Upper lobe of left lung (tissue), 6 donors: ENCODE measurements at regions not wholly inside any gene's neighbourhood (a gene's known extent, or its start where the extent isn't known, plus 50 kb on each side); places are given as distances from the start of the nearest gene placed in this dataset.

Experiments
- ATAC-seq, 2 donors: fragments of 200-7000 bp; cut with Tn5 transposase; one replicate each; pipeline ENCODE4 v1.9.1; 2022; ENCODE audit warnings: mild to moderate bottlenecking in 2 of 2, moderate library complexity in 2 of 2; ENCODE audit not compliant: low FRiP score in 2 of 2
- DNase-seq, 2 donors: peaks; one replicate each; pipeline ENCODE4 v3.0.0-alpha.2; 2019 to 2020
- H3K27ac ChIP-seq, 4 donors: fragments of 200-600 bp; sonication (generic); one replicate each; pipeline ENCODE4 v1.5.1; 2016 to 2019
- H3K27me3 ChIP-seq, 4 donors: fragments of 200-600 bp; sonication (generic); one replicate each; pipeline ENCODE4 v1.5.1; 2017 to 2019
- H3K36me3 ChIP-seq, 4 donors: fragments of 200-600 bp; sonication (generic); one replicate each; pipeline ENCODE4 v1.5.1; 2016 to 2019
- H3K4me1 ChIP-seq, 4 donors: fragments of 200-600 bp; sonication (generic); one replicate each; pipeline ENCODE4 v1.5.1; 2018 to 2019
- H3K4me3 ChIP-seq, 4 donors: fragments of 200-600 bp; sonication (generic); one replicate each; pipeline ENCODE4 v1.5.1; 2017 to 2019; ENCODE audit warnings: mild to moderate bottlenecking in 2 of 4, moderate library complexity in 1 of 4
- H3K9me3 ChIP-seq, 4 donors: fragments of 200-600 bp; sonication (generic); one replicate each; pipeline ENCODE4 v1.5.1; 2018 to 2019
- CTCF ChIP-seq, 6 experiments: fragments of 450-650 bp in 4 of 6; fragments of 200-600 bp in 2 of 6; sonication (generic) in 2 of 6; IDR thresholded peaks; one replicate each; pipeline ENCODE4 v1.5.1; 2016 to 2019; ENCODE audit warnings: antibody characterized with exemption in 6 of 6
- EP300 ChIP-seq, 4 donors: sonication (generic); formaldehyde crosslinking; IDR thresholded peaks; one replicate each; pipeline ENCODE4 v1.5.1; 2017; ENCODE audit warnings: antibody characterized with exemption in 4 of 4, control low read depth in 2 of 4
- POLR2A ChIP-seq, 4 donors: fragments of 450-650 bp; IDR thresholded peaks; one replicate each; pipeline ENCODE4 v1.5.1; 2016 to 2017; ENCODE audit warnings: antibody characterized with exemption in 4 of 4, mild to moderate bottlenecking in 2 of 4
- POLR2AphosphoS5 ChIP-seq, 2 donors: sonication (generic); formaldehyde crosslinking; IDR thresholded peaks; one replicate each; pipeline ENCODE4 v1.5.1; 2017; ENCODE audit warnings: antibody characterized with exemption in 2 of 2
- WGBS, 2 donors: methylation state at CpG; one replicate each; pipeline ENCODE4 v1.1.5; 2017 to 2018; 5-methylcytosine and 5-hydroxymethylcytosine counted together
- donor health status: DM: no; HTN: no; CAD: no; lungs with moderate emphysema.
- donor health status: DM: no; HTN: yes; CAD: no; lungs with severe emphysema.

GRCh38 chr12:33310471-33310870 is 129.1 kb downstream of the SYT10 start:
- no peak for TF ChIP-seq EP300 (IDR thresholded peaks at IDR 0.05)
- H3K36me3 ChIP-seq = no peaks in the 10 kb centered on the region
- H3K4me3 ChIP-seq = no peak overlapping the region
- H3K27me3 ChIP-seq = no peaks in the 10 kb centered on the region
- 93 to 100% methylated on average over 1 to 4 of the region's 4 CpGs for WGBS, 2 donors
- H3K9me3 ChIP-seq = no peaks in the 10 kb centered on the region
- H3K27ac ChIP-seq = no peak overlapping the region
- DNase-seq (peak in 1 of 2 donors; percentile 17), ATAC-seq (peak in 1 of 2 donors; percentile 71)
- H3K4me1 ChIP-seq = no peaks in the 10 kb centered on the region

- Histone ChIP-seq H3K4me3 (no peak overlapping the region), H3K36me3 (no peaks in the 10 kb centered on the region), H3K27ac (no peak overlapping the region), H3K9me3 (no peaks in the 10 kb centered on the region), H3K27me3 (no peaks in the 10 kb centered on the region), H3K4me1 (no peaks in the 10 kb centered on the region)
- WGBS, 2 donors = 71 to 81% methylated on average over 2 of the region's 2 CpGs
- no peak for ATAC-seq
- no peak for DNase-seq
- TF ChIP-seq CTCF (IDR thresholded peaks at IDR 0.05) (no peak), POLR2A (IDR thresholded peaks at IDR 0.05) (no peak), POLR2AphosphoS5 (IDR thresholded peaks at IDR 0.05) (no peak), EP300 (IDR thresholded peaks at IDR 0.05) (no peak)
Measured at GRCh38 chr12:33304176-33304575, 135.4 kb downstream of the SYT10 start.

DNA sequence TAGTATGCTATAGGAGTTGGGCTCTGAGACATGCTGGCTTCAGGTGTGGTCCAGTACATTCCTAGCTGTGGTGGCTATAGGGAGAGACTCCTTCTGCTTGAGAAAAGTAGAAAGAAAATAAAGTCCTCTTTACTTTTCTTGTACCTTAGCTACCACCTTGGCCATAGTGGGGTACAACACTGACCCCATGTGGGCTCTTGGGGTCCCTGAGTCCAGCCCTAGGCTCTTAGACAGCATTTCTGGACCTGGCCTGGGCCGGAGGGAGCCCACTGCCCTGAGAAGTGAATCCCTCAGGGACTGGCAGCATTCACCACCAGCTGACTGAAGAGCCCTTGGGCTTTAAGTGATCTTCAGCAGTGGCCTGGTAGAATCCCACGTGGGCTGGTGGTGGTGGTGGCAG is 143.1 kb downstream of the SYT10 start:
- no peak for TF ChIP-seq POLR2AphosphoS5 (IDR thresholded peaks at IDR 0.05)
- TF ChIP-seq POLR2A (IDR thresholded peaks at IDR 0.05) = no peak
- TF ChIP-seq CTCF (IDR thresholded peaks at IDR 0.05) = no peak
- TF ChIP-seq EP300 (IDR thresholded peaks at IDR 0.05) = no peak
- ATAC-seq (no peak), DNase-seq (no peak)
- WGBS, 2 donors = 33 to 41% methylated on average over 1 to 2 of the region's 2 CpGs
- no peaks in the 10 kb centered on the region for H3K4me1 ChIP-seq
- no peak overlapping the region for H3K27ac ChIP-seq
- H3K4me3 ChIP-seq = no peak overlapping the region
- no peaks in the 10 kb centered on the region for H3K27me3 ChIP-seq
- peaks cover 0 to 4% (median 0%) of the 10 kb centered on the region in 4 donors for H3K9me3 ChIP-seq
- H3K36me3 ChIP-seq = no peaks in the 10 kb centered on the region

- 53 to 54% methylated on average over 3 of the region's 3 CpGs for WGBS, 2 donors
- H3K4me1 ChIP-seq = no peaks in the 10 kb centered on the region
- H3K36me3 ChIP-seq = no peaks in the 10 kb centered on the region
- no peak overlapping the region for H3K4me3 ChIP-seq
- DNase-seq (no peak), ATAC-seq (no peak)
- no peaks in the 10 kb centered on the region for H3K9me3 ChIP-seq
- no peak overlapping the region for H3K27ac ChIP-seq
- TF ChIP-seq POLR2AphosphoS5 (IDR thresholded peaks at IDR 0.05) (no peak), EP300 (IDR thresholded peaks at IDR 0.05) (no peak), CTCF (IDR thresholded peaks at IDR 0.05) (no peak), POLR2A (IDR thresholded peaks at IDR 0.05) (no peak)
- H3K27me3 ChIP-seq = no peaks in the 10 kb centered on the region
Measured at GRCh38 chr12:33290703-33291102, 148.9 kb downstream of the SYT10 start.

GRCh38 chr12:33283054-33283453 is 156.6 kb downstream of the SYT10 start:
- Histone ChIP-seq H3K4me3 (no peak overlapping the region), H3K9me3 (peaks cover 0 to 12% (median 4%) of the 10 kb centered on the region in 4 donors), H3K27ac (no peak overlapping the region), H3K27me3 (no peaks in the 10 kb centered on the region), H3K4me1 (no peaks in the 10 kb centered on the region), H3K36me3 (no peaks in the 10 kb centered on the region)
- DNase-seq (no peak), ATAC-seq (no peak)
- WGBS, 2 donors = 90 to 95% methylated on average over 1 of the region's 1 CpG
- TF ChIP-seq POLR2AphosphoS5 (IDR thresholded peaks at IDR 0.05) = no peak
- no peak for TF ChIP-seq EP300 (IDR thresholded peaks at IDR 0.05)
- no peak for TF ChIP-seq CTCF (IDR thresholded peaks at IDR 0.05)
- TF ChIP-seq POLR2A (IDR thresholded peaks at IDR 0.05) = no peak
